ENCODE measurements at regions not wholly inside any gene's neighbourhood (a gene's known extent, or its start where the extent isn't known, plus 50 kb on each side); places are given as distances from the start of the nearest gene placed in this dataset.

DNA sequence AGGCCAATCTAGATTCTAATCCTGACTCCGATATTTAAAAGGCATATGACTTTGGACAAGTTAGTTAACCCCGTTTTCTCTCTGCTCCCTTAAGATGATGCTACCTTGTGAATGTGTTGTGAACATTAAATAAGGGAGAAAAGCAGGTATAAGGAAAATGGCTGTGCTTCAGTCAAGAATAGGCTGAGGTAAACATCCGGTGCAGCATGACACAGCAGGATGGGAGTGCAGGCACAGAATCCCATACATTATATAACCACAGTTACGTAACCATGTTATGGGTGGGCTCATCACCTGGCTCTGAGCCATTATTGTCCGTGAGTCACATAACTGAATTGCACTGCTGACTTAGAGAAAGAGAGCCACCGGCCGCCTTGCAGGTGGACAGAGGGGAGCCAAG, 382.2 kb upstream of the ANO5 start:
- TF ChIP-seq, protein P1, sequence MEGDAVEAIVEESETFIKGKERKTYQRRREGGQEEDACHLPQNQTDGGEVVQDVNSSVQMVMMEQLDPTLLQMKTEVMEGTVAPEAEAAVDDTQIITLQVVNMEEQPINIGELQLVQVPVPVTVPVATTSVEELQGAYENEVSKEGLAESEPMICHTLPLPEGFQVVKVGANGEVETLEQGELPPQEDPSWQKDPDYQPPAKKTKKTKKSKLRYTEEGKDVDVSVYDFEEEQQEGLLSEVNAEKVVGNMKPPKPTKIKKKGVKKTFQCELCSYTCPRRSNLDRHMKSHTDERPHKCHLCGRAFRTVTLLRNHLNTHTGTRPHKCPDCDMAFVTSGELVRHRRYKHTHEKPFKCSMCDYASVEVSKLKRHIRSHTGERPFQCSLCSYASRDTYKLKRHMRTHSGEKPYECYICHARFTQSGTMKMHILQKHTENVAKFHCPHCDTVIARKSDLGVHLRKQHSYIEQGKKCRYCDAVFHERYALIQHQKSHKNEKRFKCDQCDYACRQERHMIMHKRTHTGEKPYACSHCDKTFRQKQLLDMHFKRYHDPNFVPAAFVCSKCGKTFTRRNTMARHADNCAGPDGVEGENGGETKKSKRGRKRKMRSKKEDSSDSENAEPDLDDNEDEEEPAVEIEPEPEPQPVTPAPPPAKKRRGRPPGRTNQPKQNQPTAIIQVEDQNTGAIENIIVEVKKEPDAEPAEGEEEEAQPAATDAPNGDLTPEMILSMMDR (IDR thresholded peaks at IDR 0.05): no peak
- no peak for TF ChIP-seq POLR2A (IDR thresholded peaks at IDR 0.05)

Measured in heart left ventricle (tissue), 13 donors.